Nephron (organoid): ENCODE measurements at regions not wholly inside any gene's neighbourhood (a gene's known extent, or its start where the extent isn't known, plus 50 kb on each side); places are given as distances from the start of the nearest gene placed in this dataset.
A peak's percentile ranks its signal among the peaks of the same experiment; 100 is the strongest.

Experiments
- H3K27ac Mint-ChIP-seq, 3 experiments: 2 replicates each; pipeline ENCODE4 v1.8.0; 2020; ENCODE audit warnings: mixed read lengths in 3 of 3, mild to moderate bottlenecking in 2 of 3, moderate library complexity in 1 of 3
- H3K27me3 Mint-ChIP-seq: 2 replicates; pipeline ENCODE4 v1.8.0; 2021; ENCODE audit warnings: low read depth, mild to moderate bottlenecking, moderate library complexity, mixed read lengths
- H3K36me3 Mint-ChIP-seq: 2 replicates; pipeline ENCODE4 v1.8.0; 2020; ENCODE audit warnings: low read depth, mixed read lengths
- H3K4me1 Mint-ChIP-seq: 2 replicates; pipeline ENCODE4 v1.8.0; 2020; ENCODE audit warnings: mixed read lengths
- H3K4me3 Mint-ChIP-seq, 3 experiments: 2 replicates each; pipeline ENCODE4 v1.8.0; 2020; ENCODE audit warnings: mild to moderate bottlenecking in 3 of 3, mixed read lengths in 3 of 3, moderate library complexity in 2 of 3
- H3K9me3 Mint-ChIP-seq: 2 replicates; pipeline ENCODE4 v1.8.0; 2020; ENCODE audit warnings: mixed read lengths
- CTCF ChIP-seq, 3 experiments: fragments of 200-600 bp; sonication (generic); IDR thresholded peaks; one replicate each; pipeline ENCODE4 v1.5.0; 2021; ENCODE audit warnings: antibody characterized with exemption in 3 of 3; ENCODE audit not compliant: unreplicated experiment in 3 of 3

GRCh38 chr21:35748678-35749314 is 311.5 kb downstream of the SETD4 start:
- no peak overlapping the region for H3K27ac Mint-ChIP-seq
- H3K4me3 Mint-ChIP-seq = no peak overlapping the region
- peaks cover 23% of the 10 kb centered on the region for H3K27me3 Mint-ChIP-seq
- no peaks in the 10 kb centered on the region for H3K4me1 Mint-ChIP-seq
- H3K9me3 Mint-ChIP-seq = peaks cover 6% of the 10 kb centered on the region
- no peak for TF ChIP-seq CTCF (IDR thresholded peaks at IDR 0.05; ENCODE audit: unreplicated experiment in 3 of 3)
- H3K36me3 Mint-ChIP-seq = no peaks in the 10 kb centered on the region

DNA sequence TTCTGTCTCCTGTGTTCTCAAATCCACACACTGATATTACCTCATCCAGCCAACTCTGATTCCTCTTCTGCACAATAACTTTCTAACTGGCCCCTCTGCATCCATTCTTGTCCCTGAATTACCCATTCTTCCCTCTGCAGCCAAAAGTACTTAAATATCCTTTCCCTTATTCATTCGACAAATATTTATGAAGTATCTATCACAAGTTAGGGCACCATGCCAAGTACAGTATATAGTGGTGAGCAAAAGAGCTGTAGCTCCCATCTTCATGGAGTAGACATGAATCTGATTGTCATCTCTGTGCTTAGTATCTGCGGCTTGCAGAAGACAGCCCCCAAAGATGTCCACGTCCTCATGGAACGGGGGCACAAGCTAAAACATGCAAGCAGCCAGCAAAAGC is 316.8 kb downstream of the SETD4 start:
- no peak overlapping the region for H3K4me3 Mint-ChIP-seq
- peaks cover 17% of the 10 kb centered on the region for H3K9me3 Mint-ChIP-seq
- H3K36me3 Mint-ChIP-seq = no peaks in the 10 kb centered on the region
- peaks cover 18% of the 10 kb centered on the region for H3K27me3 Mint-ChIP-seq
- no peak for TF ChIP-seq CTCF (IDR thresholded peaks at IDR 0.05; ENCODE audit: unreplicated experiment in 3 of 3)
- H3K4me1 Mint-ChIP-seq = peaks cover 6% of the 10 kb centered on the region
- no peak overlapping the region for H3K27ac Mint-ChIP-seq

GRCh38 chr21:35738347-35738961 is 321.9 kb downstream of the SETD4 start:
- H3K4me3 Mint-ChIP-seq = no peak overlapping the region
- H3K4me1 Mint-ChIP-seq = peaks cover 19% of the 10 kb centered on the region
- peak overlapping the region; percentile 41 to 87 (median 83) for H3K27ac Mint-ChIP-seq

GRCh38 chr21:35737899-35738346 is 322.4 kb downstream of the SETD4 start:
- Mint-ChIP-seq H3K9me3 (peaks cover 30% of the 10 kb centered on the region), H3K27ac (peak overlapping the region; percentile 41 to 87 (median 83)), H3K36me3 (no peaks in the 10 kb centered on the region), H3K4me1 (peaks cover 19% of the 10 kb centered on the region), H3K4me3 (no peak overlapping the region), H3K27me3 (peaks cover 4% of the 10 kb centered on the region)
- no peak for TF ChIP-seq CTCF (IDR thresholded peaks at IDR 0.05; ENCODE audit: unreplicated experiment in 3 of 3)

More at GRCh38 chr21:35738347-35738961, 321.9 kb downstream of the SETD4 start:
- TF ChIP-seq CTCF (IDR thresholded peaks at IDR 0.05; ENCODE audit: unreplicated experiment in 3 of 3) = no peak
- peaks cover 7% of the 10 kb centered on the region for H3K27me3 Mint-ChIP-seq
- H3K36me3 Mint-ChIP-seq = no peaks in the 10 kb centered on the region
- H3K9me3 Mint-ChIP-seq = peaks cover 34% of the 10 kb centered on the region

GRCh38 chr21:35737449-35737848 is 322.9 kb downstream of the SETD4 start:
- Mint-ChIP-seq H3K4me3 (no peak overlapping the region), H3K36me3 (no peaks in the 10 kb centered on the region), H3K27me3 (peaks cover 8% of the 10 kb centered on the region), H3K9me3 (peaks cover 30% of the 10 kb centered on the region), H3K27ac (peak overlapping the region in 2 of 3 experiments; percentile 83 to 87), H3K4me1 (peaks cover 19% of the 10 kb centered on the region)
- no peak for TF ChIP-seq CTCF (IDR thresholded peaks at IDR 0.05; ENCODE audit: unreplicated experiment in 3 of 3)

GRCh38 chr21:35732788-35733187 is 327.5 kb downstream of the SETD4 start:
- no peak for TF ChIP-seq CTCF (IDR thresholded peaks at IDR 0.05; ENCODE audit: unreplicated experiment in 3 of 3)
- no peak overlapping the region for H3K27ac Mint-ChIP-seq
- H3K27me3 Mint-ChIP-seq = peaks cover 7% of the 10 kb centered on the region
- H3K4me1 Mint-ChIP-seq = peaks cover 5% of the 10 kb centered on the region
- H3K9me3 Mint-ChIP-seq = peaks cover 12% of the 10 kb centered on the region
- no peaks in the 10 kb centered on the region for H3K36me3 Mint-ChIP-seq
- H3K4me3 Mint-ChIP-seq = no peak overlapping the region
